ENCODE measurements at regions not wholly inside any gene's neighbourhood (a gene's known extent, or its start where the extent isn't known, plus 50 kb on each side); places are given as distances from the start of the nearest gene placed in this dataset.

DNA sequence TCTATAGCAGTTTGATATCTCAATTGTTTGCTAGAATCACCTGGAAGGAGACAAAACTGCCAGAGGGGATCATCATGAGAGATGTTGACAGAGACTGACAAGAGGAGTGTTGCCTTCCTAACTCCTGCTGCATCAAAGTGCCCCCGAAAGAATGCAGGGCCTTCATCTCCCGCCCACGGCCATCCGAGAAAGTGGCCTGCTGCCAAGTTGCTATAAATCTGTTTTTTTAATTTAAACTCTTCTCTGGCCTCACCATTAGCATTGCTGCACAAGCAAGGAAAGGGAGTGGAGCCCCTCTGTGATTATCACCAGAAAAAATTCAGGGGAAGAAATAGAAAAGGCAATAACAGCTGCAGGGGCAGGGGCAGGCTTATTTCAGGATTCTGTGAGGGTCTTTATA, 238.1 kb upstream of the EPHA4 start:
- no peak for DNase-seq (ENCODE audit: low read depth, low spot score)
- H3K9me3 Mint-ChIP-seq, result no peaks in the 10 kb centered on the region
- TF ChIP-seq, protein P1, sequence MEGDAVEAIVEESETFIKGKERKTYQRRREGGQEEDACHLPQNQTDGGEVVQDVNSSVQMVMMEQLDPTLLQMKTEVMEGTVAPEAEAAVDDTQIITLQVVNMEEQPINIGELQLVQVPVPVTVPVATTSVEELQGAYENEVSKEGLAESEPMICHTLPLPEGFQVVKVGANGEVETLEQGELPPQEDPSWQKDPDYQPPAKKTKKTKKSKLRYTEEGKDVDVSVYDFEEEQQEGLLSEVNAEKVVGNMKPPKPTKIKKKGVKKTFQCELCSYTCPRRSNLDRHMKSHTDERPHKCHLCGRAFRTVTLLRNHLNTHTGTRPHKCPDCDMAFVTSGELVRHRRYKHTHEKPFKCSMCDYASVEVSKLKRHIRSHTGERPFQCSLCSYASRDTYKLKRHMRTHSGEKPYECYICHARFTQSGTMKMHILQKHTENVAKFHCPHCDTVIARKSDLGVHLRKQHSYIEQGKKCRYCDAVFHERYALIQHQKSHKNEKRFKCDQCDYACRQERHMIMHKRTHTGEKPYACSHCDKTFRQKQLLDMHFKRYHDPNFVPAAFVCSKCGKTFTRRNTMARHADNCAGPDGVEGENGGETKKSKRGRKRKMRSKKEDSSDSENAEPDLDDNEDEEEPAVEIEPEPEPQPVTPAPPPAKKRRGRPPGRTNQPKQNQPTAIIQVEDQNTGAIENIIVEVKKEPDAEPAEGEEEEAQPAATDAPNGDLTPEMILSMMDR (conservative IDR thresholded peaks at IDR 0.05), result no peak
- no peak overlapping the region for H3K4me3 Mint-ChIP-seq
- peaks cover 2% of the 10 kb centered on the region for H3K36me3 Mint-ChIP-seq (ENCODE audit: low read depth)
- H3K27me3 Mint-ChIP-seq (ENCODE audit: low read depth), result no peaks in the 10 kb centered on the region
- H3K27ac Mint-ChIP-seq (ENCODE audit: unreplicated experiment), result no peak overlapping the region
- H3K4me1 Mint-ChIP-seq, result peaks cover 17% of the 10 kb centered on the region

DNA sequence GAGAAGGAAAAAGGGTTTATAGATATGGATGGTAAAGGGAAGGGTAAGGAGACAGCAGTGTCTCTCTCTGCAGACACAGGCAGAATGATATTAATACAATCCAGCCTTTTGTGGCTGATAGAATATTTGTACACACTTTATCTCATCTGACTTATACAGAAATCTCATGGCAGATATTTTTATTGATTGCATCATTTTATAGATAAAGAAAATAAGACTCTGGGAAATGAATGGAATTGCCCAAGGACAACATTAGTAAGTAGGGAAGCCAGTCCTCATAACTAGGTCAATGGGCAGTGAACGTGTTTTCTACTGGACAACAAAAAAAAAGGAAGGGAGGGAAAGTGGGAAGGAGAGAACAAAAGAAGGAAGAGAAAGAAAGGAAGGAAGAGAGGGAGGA, 236.4 kb upstream of the EPHA4 start:
- H3K27me3 Mint-ChIP-seq (ENCODE audit: low read depth), result no peaks in the 10 kb centered on the region
- no peak overlapping the region for H3K4me3 Mint-ChIP-seq
- TF ChIP-seq, protein P1 (conservative IDR thresholded peaks at IDR 0.05), result no peak
- no peak overlapping the region for H3K27ac Mint-ChIP-seq (ENCODE audit: unreplicated experiment)
- DNase-seq (ENCODE audit: low read depth, low spot score), result no peak
- H3K9me3 Mint-ChIP-seq, result no peaks in the 10 kb centered on the region
- peaks cover 2% of the 10 kb centered on the region for H3K36me3 Mint-ChIP-seq (ENCODE audit: low read depth)
- H3K4me1 Mint-ChIP-seq, result peaks cover 19% of the 10 kb centered on the region

DNA sequence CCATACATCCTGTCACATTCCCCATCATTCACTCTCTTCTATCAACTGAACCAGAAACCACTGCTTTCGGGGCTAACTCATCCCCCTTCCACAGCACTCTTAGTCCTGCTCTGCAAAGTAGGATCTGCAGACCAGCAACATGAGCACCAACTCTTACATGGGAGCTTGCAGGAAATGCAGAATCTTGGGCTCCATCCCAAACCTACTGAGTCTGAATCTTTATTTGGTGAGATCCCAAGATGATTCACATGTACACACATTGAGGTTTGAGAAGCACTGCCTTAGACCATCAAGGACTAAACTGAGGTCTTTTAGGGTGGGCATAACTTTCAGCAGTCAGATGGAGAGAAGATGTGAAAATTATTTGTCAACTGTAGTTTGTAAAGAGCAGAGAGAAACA, 235.6 kb upstream of the EPHA4 start:
- Mint-ChIP-seq H3K9me3 (no peaks in the 10 kb centered on the region), H3K4me1 (peaks cover 20% of the 10 kb centered on the region), H3K4me3 (no peak overlapping the region), H3K27ac (ENCODE audit: unreplicated experiment) (no peak overlapping the region), H3K36me3 (ENCODE audit: low read depth) (peaks cover 2% of the 10 kb centered on the region), H3K27me3 (ENCODE audit: low read depth) (no peaks in the 10 kb centered on the region)
- TF ChIP-seq, protein P1 (conservative IDR thresholded peaks at IDR 0.05), result no peak
- DNase-seq (ENCODE audit: low read depth, low spot score), result no peak

DNA sequence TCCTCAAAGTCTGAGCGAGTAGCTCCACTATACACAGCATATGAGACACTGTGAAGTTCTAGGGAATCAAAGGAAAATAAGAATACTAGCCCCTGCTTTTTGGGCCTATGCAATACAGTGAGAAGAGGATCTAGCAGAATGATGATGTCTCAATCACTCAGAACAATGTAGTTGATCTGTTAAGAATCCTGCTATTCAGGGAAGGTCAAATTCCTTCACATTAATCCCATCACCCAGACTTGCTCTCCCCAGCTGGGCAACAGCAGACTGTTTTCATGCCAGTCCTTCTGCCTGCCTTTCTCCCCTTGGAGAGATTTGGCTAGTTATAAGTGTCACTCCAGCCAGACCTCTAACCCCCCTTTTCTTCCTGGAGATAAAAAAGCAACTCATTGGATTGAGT, 230.0 kb upstream of the EPHA4 start:
- DNase-seq (ENCODE audit: low read depth, low spot score), result no peak

DNA sequence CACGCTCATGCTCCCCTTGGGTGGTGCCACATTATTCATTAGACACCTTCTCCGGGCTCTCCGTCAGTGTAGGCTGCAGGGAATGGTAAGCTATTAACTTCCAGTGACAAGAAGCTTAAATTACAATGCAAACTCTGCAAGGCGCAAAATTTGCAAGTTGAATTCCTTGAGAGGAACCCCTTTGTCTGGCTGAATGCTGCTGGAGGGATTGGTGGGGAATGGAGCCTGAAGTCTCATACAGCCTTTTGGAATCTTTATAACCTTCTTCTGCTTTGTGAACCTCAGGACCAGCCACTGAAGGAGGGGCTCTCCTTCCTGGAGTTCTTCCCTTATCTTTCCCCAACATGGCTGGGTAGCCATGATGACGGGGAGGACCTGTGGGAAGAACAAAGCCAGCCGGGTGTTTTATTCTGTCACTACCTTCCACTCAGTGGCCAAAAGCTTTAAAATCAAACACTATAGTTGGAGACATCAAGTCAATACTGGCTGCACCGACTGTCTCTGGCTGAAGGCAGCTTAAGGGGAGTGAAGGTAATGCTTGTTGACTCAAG, 220.9 kb upstream of the EPHA4 start:
- peaks cover 23% of the 10 kb centered on the region for H3K4me1 Mint-ChIP-seq
- DNase-seq (ENCODE audit: low read depth, low spot score), result peak; percentile 11
- H3K9me3 Mint-ChIP-seq, result peaks cover 8% of the 10 kb centered on the region
- peak overlapping the region; percentile 42 for H3K4me3 Mint-ChIP-seq
- peak overlapping the region; percentile 94 for H3K27ac Mint-ChIP-seq (ENCODE audit: unreplicated experiment)
- TF ChIP-seq, protein P1 (conservative IDR thresholded peaks at IDR 0.05), result no peak
- peaks cover 2% of the 10 kb centered on the region for H3K27me3 Mint-ChIP-seq (ENCODE audit: low read depth)
- no peaks in the 10 kb centered on the region for H3K36me3 Mint-ChIP-seq (ENCODE audit: low read depth)

More for the DNA sequence above, 230.0 kb upstream of the EPHA4 start:
- TF ChIP-seq, protein P1 (conservative IDR thresholded peaks at IDR 0.05), result no peak
- peaks cover 21% of the 10 kb centered on the region for H3K4me1 Mint-ChIP-seq
- no peak overlapping the region for H3K4me3 Mint-ChIP-seq
- no peaks in the 10 kb centered on the region for H3K36me3 Mint-ChIP-seq (ENCODE audit: low read depth)
- H3K27me3 Mint-ChIP-seq (ENCODE audit: low read depth), result no peaks in the 10 kb centered on the region
- no peaks in the 10 kb centered on the region for H3K9me3 Mint-ChIP-seq
- peak overlapping the region; percentile 36 for H3K27ac Mint-ChIP-seq (ENCODE audit: unreplicated experiment)
